ENCODE measurements at regions not wholly inside any gene's neighbourhood (a gene's known extent, or its start where the extent isn't known, plus 50 kb on each side); places are given as distances from the start of the nearest gene placed in this dataset.

GRCh38 chr3:96370637-96371036 is 443.8 kb upstream of the EPHA6 start:
- Histone ChIP-seq H3K4me3 (no peak overlapping the region), H3K27me3 (no peaks in the 10 kb centered on the region), H3K36me3 (no peaks in the 10 kb centered on the region), H3K9me3 (no peaks in the 10 kb centered on the region), H3K4me1 (no peaks in the 10 kb centered on the region), H3K27ac (no peak overlapping the region)
- TF ChIP-seq POLR2A (IDR thresholded peaks at IDR 0.05) = no peak
- TF ChIP-seq, protein P1, sequence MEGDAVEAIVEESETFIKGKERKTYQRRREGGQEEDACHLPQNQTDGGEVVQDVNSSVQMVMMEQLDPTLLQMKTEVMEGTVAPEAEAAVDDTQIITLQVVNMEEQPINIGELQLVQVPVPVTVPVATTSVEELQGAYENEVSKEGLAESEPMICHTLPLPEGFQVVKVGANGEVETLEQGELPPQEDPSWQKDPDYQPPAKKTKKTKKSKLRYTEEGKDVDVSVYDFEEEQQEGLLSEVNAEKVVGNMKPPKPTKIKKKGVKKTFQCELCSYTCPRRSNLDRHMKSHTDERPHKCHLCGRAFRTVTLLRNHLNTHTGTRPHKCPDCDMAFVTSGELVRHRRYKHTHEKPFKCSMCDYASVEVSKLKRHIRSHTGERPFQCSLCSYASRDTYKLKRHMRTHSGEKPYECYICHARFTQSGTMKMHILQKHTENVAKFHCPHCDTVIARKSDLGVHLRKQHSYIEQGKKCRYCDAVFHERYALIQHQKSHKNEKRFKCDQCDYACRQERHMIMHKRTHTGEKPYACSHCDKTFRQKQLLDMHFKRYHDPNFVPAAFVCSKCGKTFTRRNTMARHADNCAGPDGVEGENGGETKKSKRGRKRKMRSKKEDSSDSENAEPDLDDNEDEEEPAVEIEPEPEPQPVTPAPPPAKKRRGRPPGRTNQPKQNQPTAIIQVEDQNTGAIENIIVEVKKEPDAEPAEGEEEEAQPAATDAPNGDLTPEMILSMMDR (IDR thresholded peaks at IDR 0.05) = no peak
- no peak for TF ChIP-seq POLR2AphosphoS5 (IDR thresholded peaks at IDR 0.05)
- no peak for ATAC-seq

DNA sequence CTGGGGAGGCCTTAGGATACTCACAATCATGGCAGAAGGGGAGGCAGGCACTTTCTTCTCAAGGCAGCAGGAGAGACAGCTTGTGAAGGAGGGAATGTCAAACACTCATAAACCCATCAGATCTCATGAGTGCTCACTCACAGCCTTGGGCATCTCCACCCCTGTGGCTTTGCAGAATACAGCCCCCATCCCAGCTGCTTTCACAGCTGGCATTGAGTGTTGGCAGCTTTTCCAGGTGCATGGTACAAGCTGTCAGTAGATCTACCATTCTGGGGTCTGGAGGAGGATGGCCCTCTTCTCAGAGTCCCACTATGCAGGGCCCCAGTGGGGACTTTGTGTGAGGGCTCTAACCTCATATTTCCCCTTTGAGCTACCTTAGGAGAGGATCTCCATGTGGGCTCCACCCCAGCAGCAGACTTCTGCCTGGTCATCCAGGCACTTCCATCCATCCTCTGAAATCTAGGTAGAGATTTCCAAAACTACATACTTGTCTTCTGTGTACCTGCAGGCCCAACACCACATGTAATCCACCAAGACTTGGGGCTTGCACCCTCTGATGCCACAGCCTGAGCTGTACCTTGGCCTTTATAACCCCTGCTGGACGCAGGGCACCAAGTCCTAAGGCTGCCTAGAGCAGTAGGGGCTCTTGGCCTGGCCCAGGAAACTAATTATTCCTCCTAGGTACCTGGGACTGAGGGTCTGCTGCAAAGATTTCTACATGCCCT is 404.2 kb upstream of the EPHA6 start:
- no peak overlapping the region for H3K27ac ChIP-seq
- ATAC-seq = no peak
- no peaks in the 10 kb centered on the region for H3K9me3 ChIP-seq
- H3K4me3 ChIP-seq = no peak overlapping the region
- no peaks in the 10 kb centered on the region for H3K4me1 ChIP-seq
- H3K27me3 ChIP-seq = no peaks in the 10 kb centered on the region
- H3K36me3 ChIP-seq = no peaks in the 10 kb centered on the region
- TF ChIP-seq EP300 (IDR thresholded peaks at IDR 0.05) (no peak), POLR2A (IDR thresholded peaks at IDR 0.05) (no peak), POLR2AphosphoS5 (IDR thresholded peaks at IDR 0.05) (no peak)
- TF ChIP-seq, protein P1 (IDR thresholded peaks at IDR 0.05) = no peak
- 83% methylated on average over 1 of the region's 1 CpG; no CpG with 5 or more reads in 1 of the 2 donors for WGBS, 2 donors (ENCODE audit: low coverage in 1 of 2)

- 100% methylated on average over 1 of the region's 5 CpGs; no CpG with 5 or more reads in 1 of the 2 donors for WGBS, 2 donors (ENCODE audit: low coverage in 1 of 2)
- Histone ChIP-seq H3K9me3 (no peaks in the 10 kb centered on the region), H3K36me3 (no peaks in the 10 kb centered on the region), H3K4me3 (no peak overlapping the region), H3K27me3 (no peaks in the 10 kb centered on the region), H3K27ac (no peak overlapping the region), H3K4me1 (no peaks in the 10 kb centered on the region)
- ATAC-seq = no peak
- TF ChIP-seq EP300 (IDR thresholded peaks at IDR 0.05) (no peak), POLR2A (IDR thresholded peaks at IDR 0.05) (no peak), POLR2AphosphoS5 (IDR thresholded peaks at IDR 0.05) (no peak)
- TF ChIP-seq, protein P1 (IDR thresholded peaks at IDR 0.05) = no peak
Observed at GRCh38 chr3:96416549-96417255, 397.7 kb upstream of the EPHA6 start.

- H3K4me1 ChIP-seq = no peaks in the 10 kb centered on the region
- no peak for ATAC-seq
- no peaks in the 10 kb centered on the region for H3K27me3 ChIP-seq
- H3K4me3 ChIP-seq = no peak overlapping the region
- TF ChIP-seq EP300 (IDR thresholded peaks at IDR 0.05) = no peak
- H3K36me3 ChIP-seq = no peaks in the 10 kb centered on the region
- no peak overlapping the region for H3K27ac ChIP-seq
- no peaks in the 10 kb centered on the region for H3K9me3 ChIP-seq
Observed at GRCh38 chr3:96428097-96428496, 386.3 kb upstream of the EPHA6 start.

DNA sequence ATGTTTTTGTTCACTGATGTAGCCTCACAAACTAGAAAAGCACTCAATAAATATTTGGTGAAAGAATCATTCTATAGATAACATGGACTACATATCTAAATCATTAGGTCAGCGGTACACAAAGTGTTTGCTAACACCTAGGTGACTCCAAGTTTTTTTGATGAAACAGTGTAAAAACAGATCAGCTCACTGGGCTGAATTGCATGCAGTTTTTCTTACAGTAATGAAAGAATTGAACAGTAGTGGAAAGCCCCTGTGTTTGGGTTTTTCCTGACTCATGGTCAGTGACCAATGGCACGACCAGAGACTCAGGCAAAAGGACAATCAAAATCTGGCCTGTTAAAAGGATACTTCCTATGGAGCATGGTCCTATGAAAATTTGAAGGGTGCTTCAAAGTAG is 384.3 kb upstream of the EPHA6 start:
- Histone ChIP-seq H3K4me3 (no peak overlapping the region), H3K36me3 (no peaks in the 10 kb centered on the region), H3K4me1 (no peaks in the 10 kb centered on the region), H3K9me3 (no peaks in the 10 kb centered on the region), H3K27ac (no peak overlapping the region), H3K27me3 (no peaks in the 10 kb centered on the region)
- ATAC-seq = no peak
- TF ChIP-seq POLR2A (IDR thresholded peaks at IDR 0.05) (no peak), EP300 (IDR thresholded peaks at IDR 0.05) (no peak), POLR2AphosphoS5 (IDR thresholded peaks at IDR 0.05) (no peak)
- TF ChIP-seq, protein P1 (IDR thresholded peaks at IDR 0.05) = no peak
- WGBS, 2 donors (ENCODE audit: low coverage in 1 of 2) = 70 to 87% methylated on average over 2 of the region's 2 CpGs

All from gastroesophageal sphincter (tissue), 4 donors.